ENCODE measurements at regions not wholly inside any gene's neighbourhood (a gene's known extent, or its start where the extent isn't known, plus 50 kb on each side); places are given as distances from the start of the nearest gene placed in this dataset.

DNA sequence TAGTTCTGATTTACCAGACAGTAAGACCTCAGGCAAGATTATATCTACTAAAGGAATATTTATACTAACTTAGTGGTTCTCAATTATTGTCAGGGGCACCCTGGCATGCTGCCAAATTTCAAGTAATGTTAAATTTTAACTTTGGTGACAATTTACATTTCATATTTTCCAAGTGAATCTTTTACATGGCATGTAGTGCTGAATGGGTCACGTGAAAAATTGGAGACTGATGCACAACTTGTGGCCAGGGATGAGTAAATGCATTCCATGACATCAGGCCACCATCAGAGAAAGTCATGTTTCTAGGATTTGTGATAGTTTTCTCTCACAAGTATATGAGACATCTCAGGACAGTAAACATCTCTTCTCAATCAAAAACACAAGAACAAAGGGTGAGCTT, 202.6 kb upstream of the SOX21 start:
- Mint-ChIP-seq H3K27me3 (ENCODE audit: unreplicated experiment) (peaks cover 40% of the 10 kb centered on the region), H3K27ac (ENCODE audit: unreplicated experiment) (no peak overlapping the region), H3K36me3 (ENCODE audit: unreplicated experiment) (no peaks in the 10 kb centered on the region), H3K9me3 (ENCODE audit: unreplicated experiment) (no peaks in the 10 kb centered on the region), H3K4me3 (ENCODE audit: unreplicated experiment) (no peak overlapping the region), H3K4me1 (ENCODE audit: unreplicated experiment) (no peaks in the 10 kb centered on the region)
- TF ChIP-seq, protein P1, sequence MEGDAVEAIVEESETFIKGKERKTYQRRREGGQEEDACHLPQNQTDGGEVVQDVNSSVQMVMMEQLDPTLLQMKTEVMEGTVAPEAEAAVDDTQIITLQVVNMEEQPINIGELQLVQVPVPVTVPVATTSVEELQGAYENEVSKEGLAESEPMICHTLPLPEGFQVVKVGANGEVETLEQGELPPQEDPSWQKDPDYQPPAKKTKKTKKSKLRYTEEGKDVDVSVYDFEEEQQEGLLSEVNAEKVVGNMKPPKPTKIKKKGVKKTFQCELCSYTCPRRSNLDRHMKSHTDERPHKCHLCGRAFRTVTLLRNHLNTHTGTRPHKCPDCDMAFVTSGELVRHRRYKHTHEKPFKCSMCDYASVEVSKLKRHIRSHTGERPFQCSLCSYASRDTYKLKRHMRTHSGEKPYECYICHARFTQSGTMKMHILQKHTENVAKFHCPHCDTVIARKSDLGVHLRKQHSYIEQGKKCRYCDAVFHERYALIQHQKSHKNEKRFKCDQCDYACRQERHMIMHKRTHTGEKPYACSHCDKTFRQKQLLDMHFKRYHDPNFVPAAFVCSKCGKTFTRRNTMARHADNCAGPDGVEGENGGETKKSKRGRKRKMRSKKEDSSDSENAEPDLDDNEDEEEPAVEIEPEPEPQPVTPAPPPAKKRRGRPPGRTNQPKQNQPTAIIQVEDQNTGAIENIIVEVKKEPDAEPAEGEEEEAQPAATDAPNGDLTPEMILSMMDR (IDR thresholded peaks at IDR 0.05) = no peak
- no peak for DNase-seq (ENCODE audit: extremely low spot score, unreplicated experiment)

GRCh38 chr13:94906605-94907004, 194.3 kb upstream of the SOX21 start:
- H3K27ac Mint-ChIP-seq (ENCODE audit: unreplicated experiment) = no peak overlapping the region
- no peak for DNase-seq (ENCODE audit: extremely low spot score, unreplicated experiment)
- no peaks in the 10 kb centered on the region for H3K4me1 Mint-ChIP-seq (ENCODE audit: unreplicated experiment)
- H3K9me3 Mint-ChIP-seq (ENCODE audit: unreplicated experiment) = no peaks in the 10 kb centered on the region
- peaks cover 54% of the 10 kb centered on the region for H3K27me3 Mint-ChIP-seq (ENCODE audit: unreplicated experiment)
- no peak overlapping the region for H3K4me3 Mint-ChIP-seq (ENCODE audit: unreplicated experiment)
- TF ChIP-seq, protein P1 (IDR thresholded peaks at IDR 0.05) = no peak
- H3K36me3 Mint-ChIP-seq (ENCODE audit: unreplicated experiment) = no peaks in the 10 kb centered on the region

GRCh38 chr13:94902722-94903407, 190.5 kb upstream of the SOX21 start:
- DNase-seq (ENCODE audit: extremely low spot score, unreplicated experiment) = no peak

GRCh38 chr13:94901070-94901469, 188.7 kb upstream of the SOX21 start:
- Mint-ChIP-seq H3K27ac (ENCODE audit: unreplicated experiment) (no peak overlapping the region), H3K27me3 (ENCODE audit: unreplicated experiment) (peaks cover 19% of the 10 kb centered on the region), H3K9me3 (ENCODE audit: unreplicated experiment) (no peaks in the 10 kb centered on the region), H3K4me3 (ENCODE audit: unreplicated experiment) (no peak overlapping the region), H3K4me1 (ENCODE audit: unreplicated experiment) (no peaks in the 10 kb centered on the region), H3K36me3 (ENCODE audit: unreplicated experiment) (no peaks in the 10 kb centered on the region)
- no peak for DNase-seq (ENCODE audit: extremely low spot score, unreplicated experiment)
- TF ChIP-seq, protein P1 (IDR thresholded peaks at IDR 0.05) = no peak

More at GRCh38 chr13:94902722-94903407, 190.5 kb upstream of the SOX21 start:
- Mint-ChIP-seq H3K36me3 (ENCODE audit: unreplicated experiment) (no peaks in the 10 kb centered on the region), H3K4me1 (ENCODE audit: unreplicated experiment) (no peaks in the 10 kb centered on the region), H3K4me3 (ENCODE audit: unreplicated experiment) (no peak overlapping the region), H3K9me3 (ENCODE audit: unreplicated experiment) (no peaks in the 10 kb centered on the region), H3K27me3 (ENCODE audit: unreplicated experiment) (peaks cover 26% of the 10 kb centered on the region), H3K27ac (ENCODE audit: unreplicated experiment) (no peak overlapping the region)
- TF ChIP-seq, protein P1 (IDR thresholded peaks at IDR 0.05) = no peak

DNA sequence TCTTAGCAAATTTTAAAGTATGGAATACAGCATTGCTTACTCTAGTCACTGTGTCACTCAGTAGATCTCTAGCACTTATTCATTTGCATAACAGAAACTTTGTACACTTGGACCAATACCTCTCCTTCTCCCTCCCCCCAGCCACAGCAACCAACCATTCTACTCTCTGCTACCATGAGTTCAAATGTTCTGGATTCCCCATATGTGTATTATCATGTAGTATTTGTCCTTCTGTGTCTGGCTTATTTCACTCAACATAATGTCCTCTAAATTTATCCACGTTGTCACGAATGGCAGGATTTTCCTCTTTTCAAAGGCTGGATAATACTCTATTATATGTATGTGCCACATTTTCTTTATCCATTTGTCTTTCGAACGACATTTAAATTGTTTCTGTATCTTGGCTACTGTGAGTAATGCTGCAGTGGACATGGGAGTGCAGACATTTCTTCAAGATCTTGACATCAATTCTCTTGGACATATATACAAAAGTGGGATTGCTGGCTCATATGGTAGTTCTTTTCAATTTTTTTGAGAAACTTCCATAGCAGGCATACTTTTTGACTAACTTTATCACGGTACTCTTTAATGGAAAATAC, 184.5 kb upstream of the SOX21 start:
- no peaks in the 10 kb centered on the region for H3K4me1 Mint-ChIP-seq (ENCODE audit: unreplicated experiment)
- no peaks in the 10 kb centered on the region for H3K27me3 Mint-ChIP-seq (ENCODE audit: unreplicated experiment)
- no peak overlapping the region for H3K4me3 Mint-ChIP-seq (ENCODE audit: unreplicated experiment)
- DNase-seq (ENCODE audit: extremely low spot score, unreplicated experiment) = no peak
- H3K9me3 Mint-ChIP-seq (ENCODE audit: unreplicated experiment) = no peaks in the 10 kb centered on the region
- no peak overlapping the region for H3K27ac Mint-ChIP-seq (ENCODE audit: unreplicated experiment)
- no peaks in the 10 kb centered on the region for H3K36me3 Mint-ChIP-seq (ENCODE audit: unreplicated experiment)
- TF ChIP-seq, protein P1 (IDR thresholded peaks at IDR 0.05) = no peak
